ENCODE measurements at regions not wholly inside any gene's neighbourhood (a gene's known extent, or its start where the extent isn't known, plus 50 kb on each side); places are given as distances from the start of the nearest gene placed in this dataset.

DNA sequence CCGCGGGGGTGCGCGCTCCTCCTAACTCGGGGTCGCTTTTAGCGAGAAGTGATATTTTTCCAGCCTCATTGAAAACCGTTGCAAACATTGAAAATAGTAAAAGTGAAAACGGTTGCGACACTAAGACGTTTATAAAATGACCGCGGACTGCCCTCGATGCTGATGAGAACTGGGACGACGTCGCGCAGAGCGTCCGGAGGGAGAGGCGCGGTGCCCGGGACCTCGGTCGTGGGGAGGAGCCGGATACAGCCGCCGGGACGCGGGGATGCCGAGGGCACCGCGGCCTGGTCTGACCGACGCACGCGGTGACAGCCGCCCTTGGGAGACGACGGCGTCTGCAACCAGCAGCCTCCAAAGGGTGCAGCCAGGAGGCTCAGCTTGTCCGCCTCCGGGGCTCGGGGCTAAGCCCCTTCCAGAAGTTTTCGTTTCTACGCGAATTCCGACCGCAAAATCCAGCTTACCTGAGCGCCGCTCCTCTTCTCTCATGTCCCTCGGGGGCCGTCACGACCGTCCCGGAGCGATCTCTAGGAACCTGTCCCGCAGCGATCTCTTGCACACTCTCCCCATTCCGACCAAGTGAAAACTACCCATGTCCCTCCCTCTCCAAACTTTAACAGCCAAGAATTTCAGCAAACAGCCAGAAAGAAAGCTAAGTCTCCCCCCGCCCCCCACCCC, 144.4 kb upstream of the ETS2 start:
- TF ChIP-seq YY1 (IDR thresholded peaks at IDR 0.05) (no peak), FOXA1 (IDR thresholded peaks at IDR 0.05) (no peak), RAD21 (IDR thresholded peaks at IDR 0.05) (no peak), TAF1 (conservative IDR thresholded peaks at IDR 0.05) (no peak), SP1 (IDR thresholded peaks at IDR 0.05) (no peak), JUND (IDR thresholded peaks at IDR 0.05) (no peak), GABPA (IDR thresholded peaks at IDR 0.05 in 1 of 2, conservative IDR thresholded peaks at IDR 0.05 in 1 of 2) (no peak)
- TF ChIP-seq, protein P1, sequence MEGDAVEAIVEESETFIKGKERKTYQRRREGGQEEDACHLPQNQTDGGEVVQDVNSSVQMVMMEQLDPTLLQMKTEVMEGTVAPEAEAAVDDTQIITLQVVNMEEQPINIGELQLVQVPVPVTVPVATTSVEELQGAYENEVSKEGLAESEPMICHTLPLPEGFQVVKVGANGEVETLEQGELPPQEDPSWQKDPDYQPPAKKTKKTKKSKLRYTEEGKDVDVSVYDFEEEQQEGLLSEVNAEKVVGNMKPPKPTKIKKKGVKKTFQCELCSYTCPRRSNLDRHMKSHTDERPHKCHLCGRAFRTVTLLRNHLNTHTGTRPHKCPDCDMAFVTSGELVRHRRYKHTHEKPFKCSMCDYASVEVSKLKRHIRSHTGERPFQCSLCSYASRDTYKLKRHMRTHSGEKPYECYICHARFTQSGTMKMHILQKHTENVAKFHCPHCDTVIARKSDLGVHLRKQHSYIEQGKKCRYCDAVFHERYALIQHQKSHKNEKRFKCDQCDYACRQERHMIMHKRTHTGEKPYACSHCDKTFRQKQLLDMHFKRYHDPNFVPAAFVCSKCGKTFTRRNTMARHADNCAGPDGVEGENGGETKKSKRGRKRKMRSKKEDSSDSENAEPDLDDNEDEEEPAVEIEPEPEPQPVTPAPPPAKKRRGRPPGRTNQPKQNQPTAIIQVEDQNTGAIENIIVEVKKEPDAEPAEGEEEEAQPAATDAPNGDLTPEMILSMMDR (IDR thresholded peaks at IDR 0.05; ENCODE audit: low read depth, low read length, missing input control): no peak
- TF ChIP-seq, protein P2, sequence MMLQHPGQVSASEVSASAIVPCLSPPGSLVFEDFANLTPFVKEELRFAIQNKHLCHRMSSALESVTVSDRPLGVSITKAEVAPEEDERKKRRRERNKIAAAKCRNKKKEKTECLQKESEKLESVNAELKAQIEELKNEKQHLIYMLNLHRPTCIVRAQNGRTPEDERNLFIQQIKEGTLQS (IDR thresholded peaks at IDR 0.05): no peak
- TF ChIP-seq, protein P3, sequence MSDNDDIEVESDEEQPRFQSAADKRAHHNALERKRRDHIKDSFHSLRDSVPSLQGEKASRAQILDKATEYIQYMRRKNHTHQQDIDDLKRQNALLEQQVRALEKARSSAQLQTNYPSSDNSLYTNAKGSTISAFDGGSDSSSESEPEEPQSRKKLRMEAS (IDR thresholded peaks at IDR 0.05): no peak
- TF ChIP-seq, protein P4, sequence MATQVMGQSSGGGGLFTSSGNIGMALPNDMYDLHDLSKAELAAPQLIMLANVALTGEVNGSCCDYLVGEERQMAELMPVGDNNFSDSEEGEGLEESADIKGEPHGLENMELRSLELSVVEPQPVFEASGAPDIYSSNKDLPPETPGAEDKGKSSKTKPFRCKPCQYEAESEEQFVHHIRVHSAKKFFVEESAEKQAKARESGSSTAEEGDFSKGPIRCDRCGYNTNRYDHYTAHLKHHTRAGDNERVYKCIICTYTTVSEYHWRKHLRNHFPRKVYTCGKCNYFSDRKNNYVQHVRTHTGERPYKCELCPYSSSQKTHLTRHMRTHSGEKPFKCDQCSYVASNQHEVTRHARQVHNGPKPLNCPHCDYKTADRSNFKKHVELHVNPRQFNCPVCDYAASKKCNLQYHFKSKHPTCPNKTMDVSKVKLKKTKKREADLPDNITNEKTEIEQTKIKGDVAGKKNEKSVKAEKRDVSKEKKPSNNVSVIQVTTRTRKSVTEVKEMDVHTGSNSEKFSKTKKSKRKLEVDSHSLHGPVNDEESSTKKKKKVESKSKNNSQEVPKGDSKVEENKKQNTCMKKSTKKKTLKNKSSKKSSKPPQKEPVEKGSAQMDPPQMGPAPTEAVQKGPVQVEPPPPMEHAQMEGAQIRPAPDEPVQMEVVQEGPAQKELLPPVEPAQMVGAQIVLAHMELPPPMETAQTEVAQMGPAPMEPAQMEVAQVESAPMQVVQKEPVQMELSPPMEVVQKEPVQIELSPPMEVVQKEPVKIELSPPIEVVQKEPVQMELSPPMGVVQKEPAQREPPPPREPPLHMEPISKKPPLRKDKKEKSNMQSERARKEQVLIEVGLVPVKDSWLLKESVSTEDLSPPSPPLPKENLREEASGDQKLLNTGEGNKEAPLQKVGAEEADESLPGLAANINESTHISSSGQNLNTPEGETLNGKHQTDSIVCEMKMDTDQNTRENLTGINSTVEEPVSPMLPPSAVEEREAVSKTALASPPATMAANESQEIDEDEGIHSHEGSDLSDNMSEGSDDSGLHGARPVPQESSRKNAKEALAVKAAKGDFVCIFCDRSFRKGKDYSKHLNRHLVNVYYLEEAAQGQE (IDR thresholded peaks at IDR 0.05): no peak
- TF ChIP-seq, protein P5, sequence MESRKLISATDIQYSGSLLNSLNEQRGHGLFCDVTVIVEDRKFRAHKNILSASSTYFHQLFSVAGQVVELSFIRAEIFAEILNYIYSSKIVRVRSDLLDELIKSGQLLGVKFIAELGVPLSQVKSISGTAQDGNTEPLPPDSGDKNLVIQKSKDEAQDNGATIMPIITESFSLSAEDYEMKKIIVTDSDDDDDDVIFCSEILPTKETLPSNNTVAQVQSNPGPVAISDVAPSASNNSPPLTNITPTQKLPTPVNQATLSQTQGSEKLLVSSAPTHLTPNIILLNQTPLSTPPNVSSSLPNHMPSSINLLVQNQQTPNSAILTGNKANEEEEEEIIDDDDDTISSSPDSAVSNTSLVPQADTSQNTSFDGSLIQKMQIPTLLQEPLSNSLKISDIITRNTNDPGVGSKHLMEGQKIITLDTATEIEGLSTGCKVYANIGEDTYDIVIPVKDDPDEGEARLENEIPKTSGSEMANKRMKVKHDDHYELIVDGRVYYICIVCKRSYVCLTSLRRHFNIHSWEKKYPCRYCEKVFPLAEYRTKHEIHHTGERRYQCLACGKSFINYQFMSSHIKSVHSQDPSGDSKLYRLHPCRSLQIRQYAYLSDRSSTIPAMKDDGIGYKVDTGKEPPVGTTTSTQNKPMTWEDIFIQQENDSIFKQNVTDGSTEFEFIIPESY (IDR thresholded peaks at IDR 0.05): no peak

Measured in liver (tissue), 3 donors.